ENCODE measurements at regions not wholly inside any gene's neighbourhood (a gene's known extent, or its start where the extent isn't known, plus 50 kb on each side); places are given as distances from the start of the nearest gene placed in this dataset.
A peak's percentile ranks its signal among the peaks of the same experiment; 100 is the strongest.

GRCh38 chr2:5803547-5803946, 111.4 kb downstream of the SOX11 start:
- Histone ChIP-seq H3K4me3 (ENCODE audit: insufficient read depth, low read depth, low read length) (no peak overlapping the region), H3K27me3 (ENCODE audit: control insufficient read depth, insufficient read depth, low read length) (no peaks in the 10 kb centered on the region), H3K36me3 (replicated peaks; ENCODE audit: control insufficient read depth, insufficient read depth, low read length) (no peaks in the 10 kb centered on the region)
- no peak for DNase-seq

GRCh38 chr2:5818961-5819600, 126.9 kb downstream of the SOX11 start:
- Histone ChIP-seq H3K4me3 (ENCODE audit: insufficient read depth, low read depth, low read length) (no peak overlapping the region), H3K36me3 (replicated peaks; ENCODE audit: control insufficient read depth, insufficient read depth, low read length) (no peaks in the 10 kb centered on the region), H3K27me3 (ENCODE audit: control insufficient read depth, insufficient read depth, low read length) (no peaks in the 10 kb centered on the region)
- DNase-seq: no peak

- DNase-seq: no peak
- no peaks in the 10 kb centered on the region for H3K27me3 ChIP-seq (ENCODE audit: control insufficient read depth, insufficient read depth, low read length)
- H3K36me3 ChIP-seq (replicated peaks; ENCODE audit: control insufficient read depth, insufficient read depth, low read length): no peaks in the 10 kb centered on the region
- no peak overlapping the region for H3K4me3 ChIP-seq (ENCODE audit: insufficient read depth, low read depth, low read length)
These were observed 131.9 kb downstream of the SOX11 start for GRCh38 chr2:5824126-5824525.

- no peaks in the 10 kb centered on the region for H3K36me3 ChIP-seq (replicated peaks; ENCODE audit: control insufficient read depth, insufficient read depth, low read length)
- DNase-seq: no peak
- H3K27me3 ChIP-seq (ENCODE audit: control insufficient read depth, insufficient read depth, low read length): no peaks in the 10 kb centered on the region
- no peak overlapping the region for H3K4me3 ChIP-seq (ENCODE audit: insufficient read depth, low read depth, low read length)
These were observed 133.5 kb downstream of the SOX11 start for GRCh38 chr2:5825686-5826085.

GRCh38 chr2:5826979-5827655, 134.9 kb downstream of the SOX11 start:
- no peak for DNase-seq
- H3K4me3 ChIP-seq (ENCODE audit: insufficient read depth, low read depth, low read length): no peak overlapping the region
- no peaks in the 10 kb centered on the region for H3K27me3 ChIP-seq (ENCODE audit: control insufficient read depth, insufficient read depth, low read length)

GRCh38 chr2:5834501-5834900, 142.3 kb downstream of the SOX11 start:
- no peaks in the 10 kb centered on the region for H3K36me3 ChIP-seq (replicated peaks; ENCODE audit: control insufficient read depth, insufficient read depth, low read length)
- H3K4me3 ChIP-seq (ENCODE audit: insufficient read depth, low read depth, low read length): no peak overlapping the region
- DNase-seq: no peak
- H3K27me3 ChIP-seq (ENCODE audit: control insufficient read depth, insufficient read depth, low read length): no peaks in the 10 kb centered on the region

More at GRCh38 chr2:5826979-5827655, 134.9 kb downstream of the SOX11 start:
- no peaks in the 10 kb centered on the region for H3K36me3 ChIP-seq (replicated peaks; ENCODE audit: control insufficient read depth, insufficient read depth, low read length)

GRCh38 chr2:5839550-5839949, 147.4 kb downstream of the SOX11 start:
- Histone ChIP-seq H3K4me3 (ENCODE audit: insufficient read depth, low read depth, low read length) (no peak overlapping the region), H3K36me3 (replicated peaks; ENCODE audit: control insufficient read depth, insufficient read depth, low read length) (no peaks in the 10 kb centered on the region), H3K27me3 (ENCODE audit: control insufficient read depth, insufficient read depth, low read length) (no peaks in the 10 kb centered on the region)
- peak; percentile 25 for DNase-seq

- H3K27me3 ChIP-seq (ENCODE audit: control insufficient read depth, insufficient read depth, low read length): no peaks in the 10 kb centered on the region
- no peak for DNase-seq
- no peak overlapping the region for H3K4me3 ChIP-seq (ENCODE audit: insufficient read depth, low read depth, low read length)
- H3K36me3 ChIP-seq (replicated peaks; ENCODE audit: control insufficient read depth, insufficient read depth, low read length): no peaks in the 10 kb centered on the region
These were observed 148.9 kb downstream of the SOX11 start for GRCh38 chr2:5841126-5841525.

GRCh38 chr2:5842326-5842725, 150.1 kb downstream of the SOX11 start:
- no peaks in the 10 kb centered on the region for H3K36me3 ChIP-seq (replicated peaks; ENCODE audit: control insufficient read depth, insufficient read depth, low read length)
- no peak overlapping the region for H3K4me3 ChIP-seq (ENCODE audit: insufficient read depth, low read depth, low read length)
- H3K27me3 ChIP-seq (ENCODE audit: control insufficient read depth, insufficient read depth, low read length): no peaks in the 10 kb centered on the region
- DNase-seq: no peak

- H3K36me3 ChIP-seq (replicated peaks; ENCODE audit: control insufficient read depth, insufficient read depth, low read length): no peaks in the 10 kb centered on the region
- no peak overlapping the region for H3K4me3 ChIP-seq (ENCODE audit: insufficient read depth, low read depth, low read length)
- H3K27me3 ChIP-seq (ENCODE audit: control insufficient read depth, insufficient read depth, low read length): no peaks in the 10 kb centered on the region
- DNase-seq: peak; percentile 31
These were observed 153.7 kb downstream of the SOX11 start for GRCh38 chr2:5845798-5846330.

GRCh38 chr2:5846881-5847280, 154.7 kb downstream of the SOX11 start:
- DNase-seq: no peak
- Histone ChIP-seq H3K36me3 (replicated peaks; ENCODE audit: control insufficient read depth, insufficient read depth, low read length) (no peaks in the 10 kb centered on the region), H3K4me3 (ENCODE audit: insufficient read depth, low read depth, low read length) (no peak overlapping the region), H3K27me3 (ENCODE audit: control insufficient read depth, insufficient read depth, low read length) (no peaks in the 10 kb centered on the region)

- no peaks in the 10 kb centered on the region for H3K36me3 ChIP-seq (replicated peaks; ENCODE audit: control insufficient read depth, insufficient read depth, low read length)
- no peak for DNase-seq
- H3K27me3 ChIP-seq (ENCODE audit: control insufficient read depth, insufficient read depth, low read length): no peaks in the 10 kb centered on the region
- no peak overlapping the region for H3K4me3 ChIP-seq (ENCODE audit: insufficient read depth, low read depth, low read length)
These were observed 157.4 kb downstream of the SOX11 start for GRCh38 chr2:5849562-5849961.

GRCh38 chr2:5851410-5851809, 159.2 kb downstream of the SOX11 start:
- no peak overlapping the region for H3K4me3 ChIP-seq (ENCODE audit: insufficient read depth, low read depth, low read length)
- DNase-seq: no peak
- no peaks in the 10 kb centered on the region for H3K36me3 ChIP-seq (replicated peaks; ENCODE audit: control insufficient read depth, insufficient read depth, low read length)
- H3K27me3 ChIP-seq (ENCODE audit: control insufficient read depth, insufficient read depth, low read length): no peaks in the 10 kb centered on the region

GRCh38 chr2:5854797-5855196, 162.6 kb downstream of the SOX11 start:
- DNase-seq: no peak
- Histone ChIP-seq H3K4me3 (ENCODE audit: insufficient read depth, low read depth, low read length) (no peak overlapping the region), H3K27me3 (ENCODE audit: control insufficient read depth, insufficient read depth, low read length) (no peaks in the 10 kb centered on the region)

GRCh38 chr2:5867056-5867455, 174.9 kb downstream of the SOX11 start:
- no peak overlapping the region for H3K4me3 ChIP-seq (ENCODE audit: insufficient read depth, low read depth, low read length)
- H3K27me3 ChIP-seq (ENCODE audit: control insufficient read depth, insufficient read depth, low read length): no peaks in the 10 kb centered on the region
- no peak for DNase-seq
- no peaks in the 10 kb centered on the region for H3K36me3 ChIP-seq (replicated peaks; ENCODE audit: control insufficient read depth, insufficient read depth, low read length)

More at GRCh38 chr2:5854797-5855196, 162.6 kb downstream of the SOX11 start:
- no peaks in the 10 kb centered on the region for H3K36me3 ChIP-seq (replicated peaks; ENCODE audit: control insufficient read depth, insufficient read depth, low read length)
